ENCODE measurements at regions not wholly inside any gene's neighbourhood (a gene's known extent, or its start where the extent isn't known, plus 50 kb on each side); places are given as distances from the start of the nearest gene placed in this dataset.

DNA sequence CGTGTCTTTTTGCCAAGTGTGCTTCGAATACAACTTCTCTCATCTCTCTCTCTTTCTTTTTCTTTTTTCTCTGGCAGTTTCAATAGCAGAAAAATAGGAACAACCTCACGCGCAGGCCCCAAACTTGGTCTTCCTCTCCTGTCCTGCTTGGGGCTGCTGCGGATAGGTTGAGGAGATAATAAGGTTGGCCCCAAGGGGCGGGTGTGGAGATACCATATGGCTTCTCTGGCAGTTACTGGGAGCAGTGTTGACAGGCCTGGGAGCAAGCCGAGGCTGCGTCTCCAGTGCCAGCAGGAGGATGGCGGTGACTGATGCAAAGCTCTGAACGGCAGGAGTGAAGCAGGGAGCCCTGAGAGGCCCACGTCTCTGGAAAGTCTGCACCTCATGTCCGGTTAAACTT lies 89.5 kb upstream of the MANSC4 start:
- no peak overlapping the region for H4K8ac ChIP-seq (ENCODE audit: low read depth, low read length)
- no peak overlapping the region for H2BK5ac ChIP-seq (ENCODE audit: low read length)
- H3K9me3 ChIP-seq (replicated peaks in 1 of 2; ENCODE audit: control insufficient read depth in 2 of 2, insufficient read depth in 1 of 2, low read depth in 1 of 2, low read length in 2 of 2) = no peaks in the 10 kb centered on the region
- H3K27me3 ChIP-seq (ENCODE audit: control insufficient read depth in 3 of 3, insufficient read depth in 3 of 3, low read depth in 1 of 3, low read length in 3 of 3) = peaks cover 0 to 5% (median 0%) of the 10 kb centered on the region in 3 experiments
- H3K23ac ChIP-seq (ENCODE audit: low read depth, low read length, poor library complexity) = no peak overlapping the region
- no peaks in the 10 kb centered on the region for H3K4me1 ChIP-seq (ENCODE audit: control insufficient read depth in 2 of 2, insufficient read depth in 1 of 2, low read depth in 1 of 2, low read length in 2 of 2)
- no peak overlapping the region for H2BK12ac ChIP-seq (ENCODE audit: low read length)
- H2BK120ac ChIP-seq (ENCODE audit: low read depth, low read length) = no peak overlapping the region
- H3K4ac ChIP-seq (ENCODE audit: low read length) = no peak overlapping the region
- no CpG with 5 or more reads among the region's 12 CpGs for WGBS, 2 donors (ENCODE audit: extremely low coverage in 2 of 2, insufficient read length in 2 of 2, insufficient replicate concordance in 1 of 2)
- no peak overlapping the region for H2AFZ ChIP-seq (ENCODE audit: low read length)
- no peak overlapping the region for H2BK15ac ChIP-seq (ENCODE audit: low read length)
- H3K27ac ChIP-seq (replicated peaks; ENCODE audit: low read length) = no peak overlapping the region
- no peak overlapping the region for H2AK5ac ChIP-seq (ENCODE audit: low read depth, low read length)
- H3K9ac ChIP-seq (ENCODE audit: low read depth, low read length, poor library complexity) = no peak overlapping the region
- H3K79me1 ChIP-seq (ENCODE audit: low read depth, low read length) = no peaks in the 10 kb centered on the region
- H3K4me3 ChIP-seq (ENCODE audit: low read length in 2 of 2) = no peak overlapping the region
- H3K36me3 ChIP-seq (replicated peaks in 1 of 2; ENCODE audit: control insufficient read depth in 2 of 2, insufficient read depth in 2 of 2, low read length in 2 of 2) = no peaks in the 10 kb centered on the region
- H3K4me2 ChIP-seq (ENCODE audit: insufficient read depth, low read length, poor library complexity, severe bottlenecking) = no peak overlapping the region
- peak overlapping the region; percentile 6 for H3K18ac ChIP-seq (ENCODE audit: low read length)
- DNase-seq (ENCODE audit: low spot score) = no peak
- H3K14ac ChIP-seq (ENCODE audit: low read length) = no peak overlapping the region
- no peak overlapping the region for H4K91ac ChIP-seq (ENCODE audit: low read depth, low read length, poor library complexity)

GRCh38 chr12:27868139-27868538 lies 88.1 kb upstream of the MANSC4 start:
- H3K79me1 ChIP-seq (ENCODE audit: low read depth, low read length) = no peaks in the 10 kb centered on the region
- no peak overlapping the region for H3K14ac ChIP-seq (ENCODE audit: low read length)
- no peak overlapping the region for H2BK120ac ChIP-seq (ENCODE audit: low read depth, low read length)
- DNase-seq (ENCODE audit: low spot score) = no peak
- no CpG with 5 or more reads among the region's 1 CpG for WGBS, 2 donors (ENCODE audit: extremely low coverage in 2 of 2, insufficient read length in 2 of 2, insufficient replicate concordance in 1 of 2)
- H3K9me3 ChIP-seq (replicated peaks in 1 of 2; ENCODE audit: control insufficient read depth in 2 of 2, insufficient read depth in 1 of 2, low read depth in 1 of 2, low read length in 2 of 2) = no peaks in the 10 kb centered on the region
- H3K9ac ChIP-seq (ENCODE audit: low read depth, low read length, poor library complexity) = no peak overlapping the region
- no peak overlapping the region for H2BK15ac ChIP-seq (ENCODE audit: low read length)
- no peak overlapping the region for H3K23ac ChIP-seq (ENCODE audit: low read depth, low read length, poor library complexity)
- H2BK5ac ChIP-seq (ENCODE audit: low read length) = no peak overlapping the region
- H3K4me2 ChIP-seq (ENCODE audit: insufficient read depth, low read length, poor library complexity, severe bottlenecking) = no peak overlapping the region
- no peak overlapping the region for H2AK5ac ChIP-seq (ENCODE audit: low read depth, low read length)
- H4K91ac ChIP-seq (ENCODE audit: low read depth, low read length, poor library complexity) = no peak overlapping the region
- peaks cover 0 to 8% (median 0%) of the 10 kb centered on the region in 3 experiments for H3K27me3 ChIP-seq (ENCODE audit: control insufficient read depth in 3 of 3, insufficient read depth in 3 of 3, low read depth in 1 of 3, low read length in 3 of 3)
- no peak overlapping the region for H3K27ac ChIP-seq (replicated peaks; ENCODE audit: low read length)
- no peaks in the 10 kb centered on the region for H3K36me3 ChIP-seq (replicated peaks in 1 of 2; ENCODE audit: control insufficient read depth in 2 of 2, insufficient read depth in 2 of 2, low read length in 2 of 2)
- no peak overlapping the region for H4K8ac ChIP-seq (ENCODE audit: low read depth, low read length)
- H2BK12ac ChIP-seq (ENCODE audit: low read length) = no peak overlapping the region
- H3K4me1 ChIP-seq (ENCODE audit: control insufficient read depth in 2 of 2, insufficient read depth in 1 of 2, low read depth in 1 of 2, low read length in 2 of 2) = no peaks in the 10 kb centered on the region
- no peak overlapping the region for H3K18ac ChIP-seq (ENCODE audit: low read length)
- H3K4me3 ChIP-seq (ENCODE audit: low read length in 2 of 2) = no peak overlapping the region
- H3K4ac ChIP-seq (ENCODE audit: low read length) = no peak overlapping the region
- H2AFZ ChIP-seq (ENCODE audit: low read length) = no peak overlapping the region

DNA sequence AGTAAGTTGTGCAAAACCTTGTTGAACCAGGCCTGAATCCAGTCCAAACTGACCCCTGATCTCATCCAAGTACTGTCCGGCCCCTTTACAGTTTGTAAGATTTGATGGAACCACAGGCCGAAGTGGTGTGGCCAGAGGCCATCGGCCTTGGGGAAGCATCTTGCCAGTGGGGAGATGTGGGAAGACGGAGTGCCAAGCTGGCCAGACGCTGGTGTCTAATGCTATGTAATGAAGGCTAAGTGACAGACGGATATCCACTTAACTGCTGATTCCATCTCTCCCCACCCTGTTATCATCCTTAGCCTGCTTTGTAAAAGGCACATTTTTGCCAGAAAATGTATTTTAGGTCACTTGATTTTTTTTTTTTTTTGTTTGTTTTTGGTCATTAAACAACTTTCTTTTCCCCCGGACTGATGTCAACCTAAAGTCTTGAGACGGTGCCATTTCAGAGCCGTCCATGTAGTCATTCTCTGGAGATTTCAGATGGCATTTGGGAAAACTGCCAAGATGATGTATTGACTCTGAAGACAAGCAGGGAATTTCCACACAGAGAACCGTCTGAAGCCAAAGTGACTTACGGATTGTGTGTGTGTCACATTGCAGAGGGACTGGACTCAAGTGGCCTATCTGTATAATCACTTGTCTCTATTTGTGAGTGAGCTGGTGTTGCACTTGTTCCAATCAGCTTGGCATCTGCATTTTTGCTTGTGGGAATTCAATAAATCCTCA lies 86.5 kb upstream of the MANSC4 start:
- H3K79me1 ChIP-seq (ENCODE audit: low read depth, low read length) = no peaks in the 10 kb centered on the region
- H3K9me3 ChIP-seq (replicated peaks in 1 of 2; ENCODE audit: control insufficient read depth in 2 of 2, insufficient read depth in 1 of 2, low read depth in 1 of 2, low read length in 2 of 2) = no peaks in the 10 kb centered on the region
- no peak overlapping the region for H2BK120ac ChIP-seq (ENCODE audit: low read depth, low read length)
- no peak overlapping the region for H3K18ac ChIP-seq (ENCODE audit: low read length)
- no peak overlapping the region for H4K91ac ChIP-seq (ENCODE audit: low read depth, low read length, poor library complexity)
- no CpG with 5 or more reads among the region's 11 CpGs for WGBS, 2 donors (ENCODE audit: extremely low coverage in 2 of 2, insufficient read length in 2 of 2, insufficient replicate concordance in 1 of 2)
- H2AFZ ChIP-seq (ENCODE audit: low read length) = no peak overlapping the region
- no peak for DNase-seq (ENCODE audit: low spot score)
- H2BK5ac ChIP-seq (ENCODE audit: low read length) = no peak overlapping the region
- no peak overlapping the region for H2BK12ac ChIP-seq (ENCODE audit: low read length)
- H3K4ac ChIP-seq (ENCODE audit: low read length) = no peak overlapping the region
- H4K8ac ChIP-seq (ENCODE audit: low read depth, low read length) = no peak overlapping the region
- H3K14ac ChIP-seq (ENCODE audit: low read length) = no peak overlapping the region
- H3K4me3 ChIP-seq (ENCODE audit: low read length in 2 of 2) = no peak overlapping the region
- H3K4me1 ChIP-seq (ENCODE audit: control insufficient read depth in 2 of 2, insufficient read depth in 1 of 2, low read depth in 1 of 2, low read length in 2 of 2) = no peaks in the 10 kb centered on the region
- no peak overlapping the region for H3K4me2 ChIP-seq (ENCODE audit: insufficient read depth, low read length, poor library complexity, severe bottlenecking)
- H3K36me3 ChIP-seq (replicated peaks in 1 of 2; ENCODE audit: control insufficient read depth in 2 of 2, insufficient read depth in 2 of 2, low read length in 2 of 2) = no peaks in the 10 kb centered on the region
- H2BK15ac ChIP-seq (ENCODE audit: low read length) = no peak overlapping the region
- peaks cover 0 to 8% (median 0%) of the 10 kb centered on the region in 3 experiments for H3K27me3 ChIP-seq (ENCODE audit: control insufficient read depth in 3 of 3, insufficient read depth in 3 of 3, low read depth in 1 of 3, low read length in 3 of 3)
- no peak overlapping the region for H3K23ac ChIP-seq (ENCODE audit: low read depth, low read length, poor library complexity)
- H2AK5ac ChIP-seq (ENCODE audit: low read depth, low read length) = no peak overlapping the region
- H3K9ac ChIP-seq (ENCODE audit: low read depth, low read length, poor library complexity) = no peak overlapping the region
- no peak overlapping the region for H3K27ac ChIP-seq (replicated peaks; ENCODE audit: low read length)

DNA sequence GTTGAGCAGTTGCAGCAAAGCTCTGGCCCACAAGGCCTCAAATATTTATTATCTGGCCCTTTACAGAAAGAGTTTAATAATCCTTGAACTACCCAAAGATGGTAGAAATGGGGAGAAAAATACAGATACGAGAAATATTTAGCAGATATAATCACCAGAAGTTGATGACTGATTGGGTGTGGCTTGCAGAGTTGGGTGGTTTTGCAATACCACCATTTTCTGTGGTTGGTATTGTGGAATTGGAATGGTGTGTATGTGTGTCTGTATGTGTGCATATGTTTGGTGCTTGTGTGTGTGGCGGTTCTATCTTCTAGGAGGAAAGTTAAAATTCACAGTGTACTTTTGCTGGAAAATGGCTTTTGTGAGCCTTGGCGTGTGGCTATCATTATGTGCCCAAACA lies 85.4 kb upstream of the MANSC4 start:
- Histone ChIP-seq H3K4me3 (ENCODE audit: low read length in 2 of 2) (no peak overlapping the region), H3K14ac (ENCODE audit: low read length) (no peak overlapping the region), H3K9me3 (replicated peaks in 1 of 2; ENCODE audit: control insufficient read depth in 2 of 2, insufficient read depth in 1 of 2, low read depth in 1 of 2, low read length in 2 of 2) (no peaks in the 10 kb centered on the region), H3K4ac (ENCODE audit: low read length) (no peak overlapping the region), H3K4me1 (ENCODE audit: control insufficient read depth in 2 of 2, insufficient read depth in 1 of 2, low read depth in 1 of 2, low read length in 2 of 2) (no peaks in the 10 kb centered on the region), H4K91ac (ENCODE audit: low read depth, low read length, poor library complexity) (no peak overlapping the region), H3K36me3 (replicated peaks in 1 of 2; ENCODE audit: control insufficient read depth in 2 of 2, insufficient read depth in 2 of 2, low read length in 2 of 2) (no peaks in the 10 kb centered on the region), H2BK120ac (ENCODE audit: low read depth, low read length) (no peak overlapping the region), H2BK12ac (ENCODE audit: low read length) (no peak overlapping the region), H3K4me2 (ENCODE audit: insufficient read depth, low read length, poor library complexity, severe bottlenecking) (no peak overlapping the region), H2AK5ac (ENCODE audit: low read depth, low read length) (no peak overlapping the region), H3K9ac (ENCODE audit: low read depth, low read length, poor library complexity) (no peak overlapping the region), H2BK5ac (ENCODE audit: low read length) (no peak overlapping the region), H4K8ac (ENCODE audit: low read depth, low read length) (no peak overlapping the region), H2AFZ (ENCODE audit: low read length) (no peak overlapping the region), H3K27ac (replicated peaks; ENCODE audit: low read length) (no peak overlapping the region), H2BK15ac (ENCODE audit: low read length) (no peak overlapping the region), H3K23ac (ENCODE audit: low read depth, low read length, poor library complexity) (no peak overlapping the region), H3K18ac (ENCODE audit: low read length) (no peak overlapping the region), H3K79me1 (ENCODE audit: low read depth, low read length) (no peaks in the 10 kb centered on the region), H3K27me3 (ENCODE audit: control insufficient read depth in 3 of 3, insufficient read depth in 3 of 3, low read depth in 1 of 3, low read length in 3 of 3) (peaks cover 0 to 8% (median 0%) of the 10 kb centered on the region in 3 experiments)
- no CpG with 5 or more reads among the region's 3 CpGs for WGBS, 2 donors (ENCODE audit: extremely low coverage in 2 of 2, insufficient read length in 2 of 2, insufficient replicate concordance in 1 of 2)
- DNase-seq (ENCODE audit: low spot score) = no peak

Measured in neuronal stem cell (in vitro differentiated cells).